Loucy (cell line): ENCODE measurements at regions not wholly inside any gene's neighbourhood (a gene's known extent, or its start where the extent isn't known, plus 50 kb on each side); places are given as distances from the start of the nearest gene placed in this dataset.
"Not testable (repeated sequence)": the region's sequence is repeated elsewhere in the genome, so short reads cannot be mapped to it uniquely, and the experiment has no call there.

Experiments
- H2AFZ ChIP-seq: fragments of 200-600 bp; sonication (generic); 2 replicates; pipeline ENCODE4 v1.6.0; 2016; ENCODE audit warnings: antibody characterized with exemption, mild to moderate bottlenecking, low read length, moderate library complexity
- H3F3A ChIP-seq: fragments of 200-600 bp; 2 replicates; pipeline ENCODE4 v1.6.0; 2016; ENCODE audit warnings: antibody characterized with exemption, low read depth, mild to moderate bottlenecking
- H3K27me3 ChIP-seq: fragments of 200-600 bp; sonication (generic); 2 replicates; pipeline ENCODE4 v1.6.1; 2014; ENCODE audit warnings: low read length, mild to moderate bottlenecking; ENCODE audit not compliant: insufficient read depth, poor library complexity, severe bottlenecking
- H3K36me3 ChIP-seq: fragments of 200-600 bp; sonication (generic); 2 replicates; pipeline ENCODE4 v1.6.1; 2016; ENCODE audit warnings: low read length; ENCODE audit not compliant: insufficient read depth
- H3K4me1 ChIP-seq: fragments of 200-600 bp; sonication (generic); 2 replicates; pipeline ENCODE4 v1.5.1; 2014; ENCODE audit warnings: low read length, mild to moderate bottlenecking; ENCODE audit not compliant: insufficient read depth, poor library complexity, severe bottlenecking
- H3K4me2 ChIP-seq: fragments of 200-600 bp; sonication (generic); 2 replicates; pipeline ENCODE4 v1.6.0; 2014; ENCODE audit warnings: antibody characterized with exemption, low read length, low read depth, mild to moderate bottlenecking; ENCODE audit not compliant: poor library complexity, severe bottlenecking
- H3K4me3 ChIP-seq: fragments of 200-600 bp; sonication (generic); 2 replicates; pipeline ENCODE4 v1.5.1; 2014; ENCODE audit warnings: low read length, mild to moderate bottlenecking, mixed read lengths; ENCODE audit not compliant: poor library complexity, severe bottlenecking
- H3K79me2 ChIP-seq: fragments of 200-600 bp; sonication (generic); 2 replicates; pipeline ENCODE4 v1.6.1; 2014; ENCODE audit warnings: low read length; ENCODE audit not compliant: insufficient read depth
- H3K9ac ChIP-seq: fragments of 200-600 bp; sonication (generic); 2 replicates; pipeline ENCODE4 v1.6.0; 2014; ENCODE audit warnings: mild to moderate bottlenecking, low read depth, low read length, moderate library complexity; ENCODE audit not compliant: poor library complexity, severe bottlenecking
- H3K9me2 ChIP-seq: fragments of 200-600 bp; sonication (generic); replicated peaks from 2 replicates; pipeline ENCODE4 v1.6.1; 2016; ENCODE audit warnings: low read depth, low read length, mixed read lengths
- H3K9me3 ChIP-seq: fragments of 200-600 bp; sonication (generic); 2 replicates; pipeline ENCODE4 v1.6.1; 2014; ENCODE audit warnings: mild to moderate bottlenecking, antibody characterized with exemption, low read length, low read depth; ENCODE audit not compliant: insufficient read depth
- H4K20me1 ChIP-seq: fragments of 200-600 bp; sonication (generic); 2 replicates; pipeline ENCODE4 v1.6.0; 2014; ENCODE audit warnings: antibody characterized with exemption, low read length, mild to moderate bottlenecking; ENCODE audit not compliant: insufficient read depth, poor library complexity, severe bottlenecking
- EZH2phosphoT487 ChIP-seq: fragments of 200-600 bp; IDR thresholded peaks from 2 replicates; pipeline ENCODE4 v1.6.1; 2018; ENCODE audit warnings: antibody characterized with exemption, mild to moderate bottlenecking, moderate library complexity, borderline replicate concordance
- TF ChIP-seq, protein P1 (sequence below): fragments of 200-600 bp; sonication (generic); conservative IDR thresholded peaks from 2 replicates; pipeline ENCODE4 v1.5.1; 2014; ENCODE audit warnings: mild to moderate bottlenecking, antibody characterized with exemption, low read length

DNA sequence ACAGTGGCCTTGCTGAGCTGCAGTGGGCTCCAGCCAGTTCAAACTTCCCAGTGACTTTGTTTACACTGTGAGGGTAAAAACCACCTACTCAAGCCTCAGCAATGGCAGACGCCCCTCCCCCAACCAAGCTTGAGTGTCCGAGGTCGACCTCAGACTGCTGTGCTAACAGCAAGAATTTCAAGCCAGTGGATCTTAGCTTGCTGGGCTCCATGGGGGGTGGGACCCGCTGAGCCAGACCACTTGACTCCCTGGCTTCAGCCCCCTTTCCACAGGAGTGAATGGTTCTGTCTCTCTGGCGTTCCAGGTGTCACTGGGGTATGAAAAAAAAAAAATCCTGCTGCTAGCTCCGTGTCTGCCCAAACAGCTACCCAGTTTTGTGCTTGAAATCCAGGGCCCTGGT is 168.9 kb upstream of the INTU start:
- Histone ChIP-seq H3K4me3 (no peak overlapping the region), H3K9ac (no peak overlapping the region), H3K36me3 (no peaks in the 10 kb centered on the region), H3F3A (no peaks in the 10 kb centered on the region), H3K79me2 (no peaks in the 10 kb centered on the region), H3K9me3 (no peaks in the 10 kb centered on the region), H2AFZ (no peak overlapping the region), H3K27me3 (no peaks in the 10 kb centered on the region), H4K20me1 (no peaks in the 10 kb centered on the region), H3K4me2 (no peak overlapping the region), H3K4me1 (no peaks in the 10 kb centered on the region), H3K9me2 (no peaks in the 10 kb centered on the region)
- no peak for TF ChIP-seq EZH2phosphoT487
- TF ChIP-seq, protein P1, sequence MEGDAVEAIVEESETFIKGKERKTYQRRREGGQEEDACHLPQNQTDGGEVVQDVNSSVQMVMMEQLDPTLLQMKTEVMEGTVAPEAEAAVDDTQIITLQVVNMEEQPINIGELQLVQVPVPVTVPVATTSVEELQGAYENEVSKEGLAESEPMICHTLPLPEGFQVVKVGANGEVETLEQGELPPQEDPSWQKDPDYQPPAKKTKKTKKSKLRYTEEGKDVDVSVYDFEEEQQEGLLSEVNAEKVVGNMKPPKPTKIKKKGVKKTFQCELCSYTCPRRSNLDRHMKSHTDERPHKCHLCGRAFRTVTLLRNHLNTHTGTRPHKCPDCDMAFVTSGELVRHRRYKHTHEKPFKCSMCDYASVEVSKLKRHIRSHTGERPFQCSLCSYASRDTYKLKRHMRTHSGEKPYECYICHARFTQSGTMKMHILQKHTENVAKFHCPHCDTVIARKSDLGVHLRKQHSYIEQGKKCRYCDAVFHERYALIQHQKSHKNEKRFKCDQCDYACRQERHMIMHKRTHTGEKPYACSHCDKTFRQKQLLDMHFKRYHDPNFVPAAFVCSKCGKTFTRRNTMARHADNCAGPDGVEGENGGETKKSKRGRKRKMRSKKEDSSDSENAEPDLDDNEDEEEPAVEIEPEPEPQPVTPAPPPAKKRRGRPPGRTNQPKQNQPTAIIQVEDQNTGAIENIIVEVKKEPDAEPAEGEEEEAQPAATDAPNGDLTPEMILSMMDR: no peak

DNA sequence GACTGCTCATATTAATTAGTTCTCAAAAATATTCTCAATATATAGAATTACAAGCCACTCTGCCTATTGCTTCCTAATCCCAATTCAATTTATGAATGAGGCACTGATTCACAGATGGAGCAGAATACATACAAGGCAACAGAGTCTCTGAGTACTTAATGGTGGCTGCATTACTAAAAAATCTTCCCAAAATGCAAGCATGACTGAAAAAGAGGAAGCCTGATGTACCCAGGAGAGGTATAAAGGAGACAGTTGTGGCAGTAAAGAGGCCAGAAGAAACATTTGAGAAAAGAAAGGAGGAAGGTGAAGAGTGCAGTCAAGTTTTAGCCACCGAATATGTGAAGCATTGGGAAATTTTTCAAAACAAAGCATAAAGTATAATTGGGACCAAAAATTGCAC is 163.2 kb upstream of the INTU start:
- Histone ChIP-seq H3K27me3 (no peaks in the 10 kb centered on the region), H3K36me3 (no peaks in the 10 kb centered on the region), H3K9ac (no peak overlapping the region), H3F3A (no peaks in the 10 kb centered on the region), H3K9me2 (no peaks in the 10 kb centered on the region), H3K4me3 (no peak overlapping the region), H3K4me2 (no peak overlapping the region), H4K20me1 (no peaks in the 10 kb centered on the region), H3K4me1 (no peaks in the 10 kb centered on the region), H3K9me3 (no peaks in the 10 kb centered on the region; the same call in 1 of the 2 replicates), H2AFZ (no peak overlapping the region), H3K79me2 (no peaks in the 10 kb centered on the region)
- no peak for TF ChIP-seq EZH2phosphoT487
- TF ChIP-seq, protein P1: no peak

DNA sequence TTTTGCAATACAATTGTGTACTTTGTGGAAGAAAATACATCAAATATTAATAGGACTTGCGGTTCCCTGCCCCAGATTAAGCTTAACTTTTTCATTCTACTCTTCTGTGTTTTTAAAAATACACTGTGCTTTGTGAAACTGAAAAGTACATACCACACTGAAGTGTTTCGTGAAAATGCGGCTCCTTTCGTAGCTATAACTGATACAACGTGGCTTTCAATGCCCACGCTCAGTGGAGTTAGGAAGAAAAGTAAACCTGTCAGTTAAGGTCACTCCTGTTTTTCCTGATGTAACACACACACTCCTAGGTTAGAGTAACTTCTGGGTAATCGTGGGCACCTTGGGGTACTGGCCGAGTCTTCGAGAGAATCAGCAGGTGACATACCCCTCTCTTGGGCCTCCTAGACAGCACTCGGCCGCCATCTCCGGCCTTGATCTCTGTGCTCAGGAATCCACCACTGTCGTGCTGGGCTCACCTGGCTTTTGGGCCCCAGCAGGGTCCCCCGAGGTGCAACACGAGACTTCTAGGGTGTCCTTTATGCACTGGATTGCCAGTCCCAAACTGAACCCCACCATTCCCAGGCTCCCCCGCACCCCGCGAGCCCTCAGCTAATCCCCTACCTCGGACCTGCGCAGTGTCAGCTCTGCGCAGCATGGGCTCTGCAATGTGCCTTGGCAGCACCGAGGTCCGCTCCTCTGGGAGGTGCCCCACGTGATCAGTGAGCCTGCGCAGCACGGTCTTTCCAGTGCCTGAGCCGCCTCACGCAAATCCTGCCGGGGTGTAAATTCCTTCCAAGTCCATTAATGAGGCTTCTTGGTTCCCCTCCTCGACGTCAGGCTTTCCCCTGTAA is 162.6 kb upstream of the INTU start:
- no peaks in the 10 kb centered on the region; the same call in 1 of the 2 replicates for H3K9me3 ChIP-seq
- no peaks in the 10 kb centered on the region for H3K79me2 ChIP-seq
- H3K4me1 ChIP-seq: no peaks in the 10 kb centered on the region
- H3K27me3 ChIP-seq: no peaks in the 10 kb centered on the region
- no peak for TF ChIP-seq EZH2phosphoT487
- TF ChIP-seq, protein P1: no peak
- no peak overlapping the region for H3K4me2 ChIP-seq
- no peaks in the 10 kb centered on the region for H3K36me3 ChIP-seq
- no peak overlapping the region for H3K9ac ChIP-seq
- H3K9me2 ChIP-seq: no peaks in the 10 kb centered on the region
- no peak overlapping the region for H3K4me3 ChIP-seq
- no peaks in the 10 kb centered on the region for H4K20me1 ChIP-seq
- H3F3A ChIP-seq: no peaks in the 10 kb centered on the region
- H2AFZ ChIP-seq: no peak overlapping the region

DNA sequence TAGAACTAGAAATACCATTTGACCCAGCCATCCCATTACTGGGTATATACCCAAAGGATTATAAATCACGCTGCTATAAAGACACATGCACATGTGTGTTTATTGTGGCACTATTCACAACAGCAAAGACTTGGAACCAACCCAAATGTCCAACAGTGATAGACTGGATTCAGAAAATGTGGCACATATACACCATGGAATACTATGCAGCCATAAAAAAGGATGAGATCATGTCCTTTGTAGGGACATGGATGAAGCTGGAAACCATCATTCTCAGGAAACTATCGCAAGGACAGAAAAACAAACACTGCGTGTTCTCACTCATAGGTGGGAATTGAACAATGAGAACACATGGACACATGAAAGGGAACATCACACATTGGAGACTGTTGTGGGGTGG is 154.5 kb upstream of the INTU start:
- not testable (repeated sequence) for H3K27me3 ChIP-seq, H3K9me3 ChIP-seq, H3K9me2 ChIP-seq, H3F3A ChIP-seq, H4K20me1 ChIP-seq, H3K36me3 ChIP-seq, H2AFZ ChIP-seq, H3K9ac ChIP-seq, H3K4me1 ChIP-seq, H3K79me2 ChIP-seq, H3K4me3 ChIP-seq, H3K4me2 ChIP-seq
